Gastrocnemius medialis (tissue), 4 donors: ENCODE measurements at regions not wholly inside any gene's neighbourhood (a gene's known extent, or its start where the extent isn't known, plus 50 kb on each side); places are given as distances from the start of the nearest gene placed in this dataset.
"Not testable (repeated sequence)": the region's sequence is repeated elsewhere in the genome, so short reads cannot be mapped to it uniquely, and the experiment has no call there.

ENCODE experiments used
- ATAC-seq, 2 donors: fragments of 150-250 bp; one replicate each; pipeline ENCODE4 v1.9.1; 2016
- DNase-seq, 2 donors: peaks; one replicate each; pipeline ENCODE4 v3.0.0-alpha.2; 2019
- H3K27ac ChIP-seq, 4 donors: fragments of 200-600 bp; sonication (generic); 1 replicate in 1 of 4; 2 replicates in 3 of 4; pipeline ENCODE4 v1.5.1; 2016 to 2018; ENCODE audit warnings: mild to moderate bottlenecking in 2 of 4, moderate library complexity in 1 of 4
- H3K27me3 ChIP-seq, 3 donors: fragments of 200-600 bp; sonication (generic) in 2 of 3; 1 replicate in 1 of 3; 2 replicates in 2 of 3; pipeline versions ENCODE4 v1.5.1 to v1.6.0; 2016 to 2019; ENCODE audit warnings: mild to moderate bottlenecking in 1 of 3, moderate library complexity in 1 of 3
- H3K36me3 ChIP-seq, 2 donors: fragments of 200-600 bp; sonication (generic) in 1 of 2; one replicate each; pipeline ENCODE4 v1.5.1; 2017 to 2018
- H3K4me1 ChIP-seq, 2 donors: fragments of 200-600 bp; sonication (generic) in 1 of 2; one replicate each; pipeline ENCODE4 v1.5.1; 2016 to 2017; ENCODE audit warnings: mild to moderate bottlenecking in 2 of 2
- H3K4me3 ChIP-seq, 4 donors: fragments of 200-600 bp; sonication (generic) in 3 of 4; 1 replicate in 1 of 4; 2 replicates in 3 of 4; pipeline ENCODE4 v1.5.1; 2016 to 2019; ENCODE audit warnings: mild to moderate bottlenecking in 2 of 4
- H3K9me3 ChIP-seq, 3 donors: fragments of 200-600 bp; sonication (generic) in 2 of 3; 1 replicate in 1 of 3; 2 replicates in 2 of 3; pipeline ENCODE4 v1.5.1; 2016 to 2019
- POLR2A ChIP-seq, 2 donors: fragments of 450-650 bp; IDR thresholded peaks; one replicate each; pipeline ENCODE4 v1.6.1; 2017; ENCODE audit warnings: antibody characterized with exemption in 2 of 2, mild to moderate bottlenecking in 2 of 2, moderate library complexity in 2 of 2
- in situ Hi-C, 4 donors: fragments of 200-750 bp; cut with MboI; loops; one replicate each; pipeline versions ENCODE4 v1.15.0 to v1.8.0; 2017; ENCODE audit warnings: low sequenced_read_pairs in 4 of 4
- intact Hi-C: fragments of 100-400 bp; cut with DNase I; formaldehyde crosslinking; loops from one replicate; pipeline ENCODE4 v1.15.1; 2023; ENCODE audit warnings: low total_unique reads
- TF ChIP-seq, protein P1 (sequence below), 5 experiments: fragments of 450-650 bp in 3 of 5; fragments of 200-600 bp in 2 of 5; sonication (generic) in 2 of 5; IDR thresholded peaks in 4 of 5; conservative IDR thresholded peaks in 1 of 5; 1 replicate in 4 of 5; 2 replicates in 1 of 5; pipeline ENCODE4 v1.5.1; 2016 to 2019; ENCODE audit warnings: antibody characterized with exemption in 5 of 5, mild to moderate bottlenecking in 3 of 5, moderate library complexity in 3 of 5

DNA sequence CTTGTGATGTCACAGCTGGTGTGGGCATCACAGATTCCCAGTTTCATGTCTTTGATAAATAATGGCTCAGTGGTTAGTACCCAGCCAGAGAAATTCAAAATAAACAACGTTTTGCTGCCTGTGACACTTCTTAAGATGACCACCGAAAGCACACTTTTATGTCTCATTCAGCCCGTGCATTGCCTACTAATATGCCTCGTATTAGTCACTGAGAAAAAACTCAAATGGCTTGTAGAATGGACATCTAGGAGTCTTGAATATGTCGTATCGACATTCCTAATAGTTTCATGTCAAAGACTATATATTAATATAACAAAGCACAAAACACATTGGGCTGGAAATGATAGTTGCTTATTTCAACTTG is 103.9 kb upstream of the FAT1 start:
- H3K27ac ChIP-seq = no peak overlapping the region
- no peak overlapping the region for H3K4me3 ChIP-seq
- ATAC-seq (no peak), DNase-seq (no peak)
- H3K4me1 ChIP-seq = no peaks in the 10 kb centered on the region
- no peaks in the 10 kb centered on the region for H3K27me3 ChIP-seq
- H3K9me3 ChIP-seq = no peaks in the 10 kb centered on the region
- TF ChIP-seq POLR2A (IDR thresholded peaks at IDR 0.05) = no peak
- TF ChIP-seq, protein P1, sequence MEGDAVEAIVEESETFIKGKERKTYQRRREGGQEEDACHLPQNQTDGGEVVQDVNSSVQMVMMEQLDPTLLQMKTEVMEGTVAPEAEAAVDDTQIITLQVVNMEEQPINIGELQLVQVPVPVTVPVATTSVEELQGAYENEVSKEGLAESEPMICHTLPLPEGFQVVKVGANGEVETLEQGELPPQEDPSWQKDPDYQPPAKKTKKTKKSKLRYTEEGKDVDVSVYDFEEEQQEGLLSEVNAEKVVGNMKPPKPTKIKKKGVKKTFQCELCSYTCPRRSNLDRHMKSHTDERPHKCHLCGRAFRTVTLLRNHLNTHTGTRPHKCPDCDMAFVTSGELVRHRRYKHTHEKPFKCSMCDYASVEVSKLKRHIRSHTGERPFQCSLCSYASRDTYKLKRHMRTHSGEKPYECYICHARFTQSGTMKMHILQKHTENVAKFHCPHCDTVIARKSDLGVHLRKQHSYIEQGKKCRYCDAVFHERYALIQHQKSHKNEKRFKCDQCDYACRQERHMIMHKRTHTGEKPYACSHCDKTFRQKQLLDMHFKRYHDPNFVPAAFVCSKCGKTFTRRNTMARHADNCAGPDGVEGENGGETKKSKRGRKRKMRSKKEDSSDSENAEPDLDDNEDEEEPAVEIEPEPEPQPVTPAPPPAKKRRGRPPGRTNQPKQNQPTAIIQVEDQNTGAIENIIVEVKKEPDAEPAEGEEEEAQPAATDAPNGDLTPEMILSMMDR (IDR thresholded peaks at IDR 0.05 in 4 of 5, conservative IDR thresholded peaks at IDR 0.05 in 1 of 5) = no peak
- no peaks in the 10 kb centered on the region for H3K36me3 ChIP-seq
- intact Hi-C loops = no loop called here
- in situ Hi-C loops = no loop called here

DNA sequence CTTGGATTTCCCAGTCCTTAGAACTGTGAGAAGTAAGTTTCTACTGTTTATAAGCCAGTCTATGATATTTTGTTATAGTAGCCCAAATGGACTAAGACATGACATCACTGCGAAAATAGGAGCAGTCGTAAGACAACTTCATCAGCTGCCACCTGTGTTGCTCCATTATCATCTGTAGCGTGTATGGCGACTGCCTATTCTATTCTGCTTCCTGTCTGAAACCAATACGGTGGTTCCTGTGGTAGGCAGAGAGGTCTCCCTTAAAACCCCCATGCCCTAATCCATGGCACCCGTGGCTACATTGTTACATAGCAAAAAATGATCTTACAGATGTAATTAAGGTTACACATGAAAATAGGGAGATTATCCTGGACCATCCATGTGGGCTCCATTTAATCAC is 105.4 kb upstream of the FAT1 start:
- in situ Hi-C loops = no loop called here
- intact Hi-C loops = no loop called here
- ATAC-seq = no peak
- H3K27me3 ChIP-seq = no peaks in the 10 kb centered on the region
- H3K9me3 ChIP-seq = no peaks in the 10 kb centered on the region
- no peak for DNase-seq
- no peak for TF ChIP-seq POLR2A (IDR thresholded peaks at IDR 0.05)
- TF ChIP-seq, protein P1 (IDR thresholded peaks at IDR 0.05 in 4 of 5, conservative IDR thresholded peaks at IDR 0.05 in 1 of 5) = no peak
- no peak overlapping the region for H3K27ac ChIP-seq
- H3K36me3 ChIP-seq = no peaks in the 10 kb centered on the region
- H3K4me1 ChIP-seq = no peaks in the 10 kb centered on the region
- no peak overlapping the region for H3K4me3 ChIP-seq

DNA sequence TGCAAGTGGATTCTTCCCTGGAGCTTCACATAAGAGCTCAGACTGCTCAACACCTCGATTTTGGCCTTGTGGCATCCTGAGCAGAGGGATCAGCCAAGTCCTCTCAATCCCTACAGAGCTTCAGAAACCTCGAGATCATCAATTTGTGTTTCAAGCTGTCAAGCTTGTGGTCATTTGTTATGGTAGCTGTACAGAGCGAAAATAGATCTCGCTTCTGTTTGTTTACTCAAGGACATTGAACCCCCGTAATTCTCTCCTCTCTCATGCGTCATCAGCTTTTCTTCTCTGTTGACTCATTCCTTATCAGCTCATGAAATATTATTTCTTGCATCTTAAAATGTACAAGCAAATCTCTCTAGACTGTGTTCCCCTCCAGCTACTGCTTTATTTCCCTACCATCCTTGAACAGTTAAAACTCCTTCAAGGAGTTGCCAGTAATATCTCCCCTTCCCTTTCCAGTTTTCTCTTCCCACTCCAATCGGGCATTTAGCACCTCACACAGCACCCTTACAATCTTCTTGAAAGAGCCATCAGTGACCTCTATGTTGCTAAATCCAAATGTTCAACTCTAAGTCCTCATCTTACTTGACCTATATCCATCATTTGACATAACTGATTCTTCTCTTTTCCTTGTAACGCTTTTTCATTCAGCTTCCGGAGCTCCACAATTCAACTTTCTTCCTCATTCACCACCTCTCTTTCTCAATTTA is 106.2 kb upstream of the FAT1 start:
- no peak for TF ChIP-seq POLR2A (IDR thresholded peaks at IDR 0.05)
- TF ChIP-seq, protein P1 (IDR thresholded peaks at IDR 0.05 in 4 of 5, conservative IDR thresholded peaks at IDR 0.05 in 1 of 5) = no peak
- Histone ChIP-seq H3K36me3 (no peaks in the 10 kb centered on the region), H3K27ac (no peak overlapping the region), H3K9me3 (no peaks in the 10 kb centered on the region), H3K27me3 (no peaks in the 10 kb centered on the region), H3K4me1 (no peaks in the 10 kb centered on the region), H3K4me3 (no peak overlapping the region)
- DNase-seq (no peak), ATAC-seq (no peak)
- in situ Hi-C loops (no loop called here), intact Hi-C loops (no loop called here)

DNA sequence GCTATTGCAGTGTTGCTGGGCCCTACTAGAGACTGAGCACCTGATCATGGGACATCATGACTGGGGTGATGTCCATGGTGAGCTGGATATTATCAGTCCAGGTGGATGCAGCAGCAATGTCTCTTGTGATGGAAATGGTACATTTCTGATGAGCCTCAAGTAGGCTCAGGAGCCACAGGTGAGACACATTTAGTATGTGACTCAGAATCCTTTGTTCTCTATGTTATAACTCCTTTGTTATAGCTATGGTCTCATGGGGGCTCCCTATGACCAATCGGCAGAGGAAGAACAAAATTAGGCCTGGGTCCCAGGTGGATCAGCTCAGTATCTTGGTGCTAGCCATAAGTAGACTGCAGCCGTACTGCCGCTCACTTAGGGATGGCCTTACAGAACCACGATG is 107.9 kb upstream of the FAT1 start:
- no peak for DNase-seq
- ATAC-seq = no peak
- Histone ChIP-seq H3K9me3 (no peaks in the 10 kb centered on the region), H3K4me1 (no peaks in the 10 kb centered on the region), H3K4me3 (no peak overlapping the region), H3K27ac (no peak overlapping the region), H3K27me3 (no peaks in the 10 kb centered on the region), H3K36me3 (no peaks in the 10 kb centered on the region)
- TF ChIP-seq, protein P1 (IDR thresholded peaks at IDR 0.05 in 4 of 5, conservative IDR thresholded peaks at IDR 0.05 in 1 of 5) = no peak
- TF ChIP-seq POLR2A (IDR thresholded peaks at IDR 0.05) = no peak
- intact Hi-C loops = no loop called here
- in situ Hi-C loops = no loop called here

DNA sequence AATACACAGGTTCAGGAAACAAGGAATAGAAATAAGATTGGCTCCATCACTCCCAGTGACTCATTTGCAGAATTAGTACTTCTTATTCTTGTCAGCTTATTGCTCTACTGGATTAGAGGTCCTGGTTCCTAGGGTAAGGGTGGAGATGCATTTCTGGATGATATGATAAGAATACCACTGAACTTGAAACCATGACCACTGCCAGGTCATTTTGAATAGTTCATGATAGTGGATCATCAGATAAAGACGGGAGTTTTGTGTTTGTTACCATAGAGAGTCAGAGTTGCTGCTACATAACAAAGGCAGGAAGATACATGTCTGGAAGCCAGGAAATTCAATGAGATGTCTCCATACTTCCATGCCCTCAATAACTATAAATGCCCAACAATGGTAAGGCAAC is 109.2 kb upstream of the FAT1 start:
- H3K36me3 ChIP-seq = no peaks in the 10 kb centered on the region
- in situ Hi-C loops = no loop called here
- H3K27me3 ChIP-seq = no peaks in the 10 kb centered on the region
- no peak for ATAC-seq
- H3K9me3 ChIP-seq = no peaks in the 10 kb centered on the region
- intact Hi-C loops = no loop called here
- no peak for TF ChIP-seq POLR2A (IDR thresholded peaks at IDR 0.05)
- TF ChIP-seq, protein P1 (IDR thresholded peaks at IDR 0.05 in 4 of 5, conservative IDR thresholded peaks at IDR 0.05 in 1 of 5) = no peak
- H3K4me1 ChIP-seq = no peaks in the 10 kb centered on the region
- no peak for DNase-seq
- no peak overlapping the region for H3K27ac ChIP-seq
- H3K4me3 ChIP-seq = no peak overlapping the region

DNA sequence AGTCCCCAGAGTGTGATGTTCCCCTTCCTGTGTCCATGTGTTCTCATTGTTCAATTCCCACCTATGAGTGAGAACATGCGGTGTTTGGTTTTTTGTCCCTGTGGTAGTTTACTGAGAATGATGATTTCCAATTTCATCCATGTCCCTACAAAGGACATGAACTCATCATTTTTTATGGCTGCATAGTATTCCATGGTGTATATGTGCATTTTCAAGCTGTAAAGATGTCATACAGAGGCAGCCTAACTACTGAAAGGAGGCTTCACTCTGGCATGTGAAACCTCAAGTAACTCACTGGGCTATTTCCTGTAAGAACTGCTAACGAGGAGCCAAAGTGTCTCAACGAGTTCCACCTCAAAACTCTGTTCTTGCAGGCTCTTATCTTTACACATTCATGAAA is 113.8 kb upstream of the FAT1 start:
- intact Hi-C loops, H3K4me3 ChIP-seq, in situ Hi-C loops, H3K36me3 ChIP-seq, H3K27me3 ChIP-seq, H3K9me3 ChIP-seq, H3K4me1 ChIP-seq, DNase-seq, H3K27ac ChIP-seq, ATAC-seq: not testable (repeated sequence)
